ENCODE measurements at regions not wholly inside any gene's neighbourhood (a gene's known extent, or its start where the extent isn't known, plus 50 kb on each side); places are given as distances from the start of the nearest gene placed in this dataset.

DNA sequence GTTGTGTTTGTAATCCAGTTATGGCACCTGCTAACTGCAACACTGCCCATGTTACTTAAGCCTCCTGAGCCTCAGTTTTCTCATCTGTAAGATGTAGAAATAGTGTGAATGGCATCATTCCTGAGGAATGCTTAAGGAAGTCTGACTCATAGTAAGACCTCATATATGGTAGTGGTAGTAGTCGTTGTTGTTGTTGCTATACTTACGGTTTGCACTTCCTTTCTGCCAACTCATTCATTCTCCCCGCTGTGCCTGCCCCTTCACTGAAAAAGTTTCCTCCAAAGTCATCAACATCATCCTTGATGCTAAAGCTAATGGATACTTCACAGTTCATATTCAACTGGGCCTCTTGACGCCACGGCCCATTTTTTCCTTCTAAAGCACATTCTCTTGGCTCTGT, 54.2 kb upstream of the SPANXN3 start:
- no peaks in the 10 kb centered on the region for H3K79me2 ChIP-seq (replicated peaks; ENCODE audit: insufficient read depth)
- H3K36me3 Mint-ChIP-seq (ENCODE audit: low read depth) = no peaks in the 10 kb centered on the region
- no peak overlapping the region for H3K4me2 ChIP-seq
- H3K27me3 Mint-ChIP-seq (ENCODE audit: insufficient read depth, low read depth, poor library complexity) = no peaks in the 10 kb centered on the region
- H3K27ac Mint-ChIP-seq = no peak overlapping the region
- no peaks in the 10 kb centered on the region for H3K36me3 ChIP-seq (ENCODE audit: insufficient read depth)
- no peak overlapping the region for H3K4me3 ChIP-seq
- DNase-seq (ENCODE audit: low spot score) = no peak
- no peaks in the 10 kb centered on the region for H3K9me2 ChIP-seq (ENCODE audit: insufficient read depth)
- no peaks in the 10 kb centered on the region for H4K20me1 ChIP-seq (replicated peaks; ENCODE audit: insufficient read depth)
- H3K27me3 ChIP-seq (ENCODE audit: insufficient read depth) = no peaks in the 10 kb centered on the region
- H3K4me1 Mint-ChIP-seq = no peaks in the 10 kb centered on the region
- ATAC-seq = no peak
- no peak overlapping the region for H3K4me3 Mint-ChIP-seq
- no peaks in the 10 kb centered on the region for H3F3A ChIP-seq (replicated peaks; ENCODE audit: low read depth)
- peaks cover 38% of the 10 kb centered on the region for H3K9me3 Mint-ChIP-seq
- no peak overlapping the region for H2AFZ ChIP-seq
- no peaks in the 10 kb centered on the region for H3K4me1 ChIP-seq (ENCODE audit: insufficient read depth)
- no peak overlapping the region for H3K27ac ChIP-seq (ENCODE audit: low read depth)
- no peak for TF ChIP-seq EZH2 (IDR thresholded peaks at IDR 0.05; ENCODE audit: low read depth, unreplicated experiment)
- no peak for TF ChIP-seq NANOG (IDR thresholded peaks at IDR 0.05; ENCODE audit: borderline replicate concordance)
- TF ChIP-seq ZNF114 (CRISPR knock-in tag; IDR thresholded peaks at IDR 0.05) = no peak
- TF ChIP-seq, protein P1, sequence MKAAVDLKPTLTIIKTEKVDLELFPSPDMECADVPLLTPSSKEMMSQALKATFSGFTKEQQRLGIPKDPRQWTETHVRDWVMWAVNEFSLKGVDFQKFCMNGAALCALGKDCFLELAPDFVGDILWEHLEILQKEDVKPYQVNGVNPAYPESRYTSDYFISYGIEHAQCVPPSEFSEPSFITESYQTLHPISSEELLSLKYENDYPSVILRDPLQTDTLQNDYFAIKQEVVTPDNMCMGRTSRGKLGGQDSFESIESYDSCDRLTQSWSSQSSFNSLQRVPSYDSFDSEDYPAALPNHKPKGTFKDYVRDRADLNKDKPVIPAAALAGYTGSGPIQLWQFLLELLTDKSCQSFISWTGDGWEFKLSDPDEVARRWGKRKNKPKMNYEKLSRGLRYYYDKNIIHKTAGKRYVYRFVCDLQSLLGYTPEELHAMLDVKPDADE (IDR thresholded peaks at IDR 0.05) = no peak
- TF ChIP-seq, protein P2, sequence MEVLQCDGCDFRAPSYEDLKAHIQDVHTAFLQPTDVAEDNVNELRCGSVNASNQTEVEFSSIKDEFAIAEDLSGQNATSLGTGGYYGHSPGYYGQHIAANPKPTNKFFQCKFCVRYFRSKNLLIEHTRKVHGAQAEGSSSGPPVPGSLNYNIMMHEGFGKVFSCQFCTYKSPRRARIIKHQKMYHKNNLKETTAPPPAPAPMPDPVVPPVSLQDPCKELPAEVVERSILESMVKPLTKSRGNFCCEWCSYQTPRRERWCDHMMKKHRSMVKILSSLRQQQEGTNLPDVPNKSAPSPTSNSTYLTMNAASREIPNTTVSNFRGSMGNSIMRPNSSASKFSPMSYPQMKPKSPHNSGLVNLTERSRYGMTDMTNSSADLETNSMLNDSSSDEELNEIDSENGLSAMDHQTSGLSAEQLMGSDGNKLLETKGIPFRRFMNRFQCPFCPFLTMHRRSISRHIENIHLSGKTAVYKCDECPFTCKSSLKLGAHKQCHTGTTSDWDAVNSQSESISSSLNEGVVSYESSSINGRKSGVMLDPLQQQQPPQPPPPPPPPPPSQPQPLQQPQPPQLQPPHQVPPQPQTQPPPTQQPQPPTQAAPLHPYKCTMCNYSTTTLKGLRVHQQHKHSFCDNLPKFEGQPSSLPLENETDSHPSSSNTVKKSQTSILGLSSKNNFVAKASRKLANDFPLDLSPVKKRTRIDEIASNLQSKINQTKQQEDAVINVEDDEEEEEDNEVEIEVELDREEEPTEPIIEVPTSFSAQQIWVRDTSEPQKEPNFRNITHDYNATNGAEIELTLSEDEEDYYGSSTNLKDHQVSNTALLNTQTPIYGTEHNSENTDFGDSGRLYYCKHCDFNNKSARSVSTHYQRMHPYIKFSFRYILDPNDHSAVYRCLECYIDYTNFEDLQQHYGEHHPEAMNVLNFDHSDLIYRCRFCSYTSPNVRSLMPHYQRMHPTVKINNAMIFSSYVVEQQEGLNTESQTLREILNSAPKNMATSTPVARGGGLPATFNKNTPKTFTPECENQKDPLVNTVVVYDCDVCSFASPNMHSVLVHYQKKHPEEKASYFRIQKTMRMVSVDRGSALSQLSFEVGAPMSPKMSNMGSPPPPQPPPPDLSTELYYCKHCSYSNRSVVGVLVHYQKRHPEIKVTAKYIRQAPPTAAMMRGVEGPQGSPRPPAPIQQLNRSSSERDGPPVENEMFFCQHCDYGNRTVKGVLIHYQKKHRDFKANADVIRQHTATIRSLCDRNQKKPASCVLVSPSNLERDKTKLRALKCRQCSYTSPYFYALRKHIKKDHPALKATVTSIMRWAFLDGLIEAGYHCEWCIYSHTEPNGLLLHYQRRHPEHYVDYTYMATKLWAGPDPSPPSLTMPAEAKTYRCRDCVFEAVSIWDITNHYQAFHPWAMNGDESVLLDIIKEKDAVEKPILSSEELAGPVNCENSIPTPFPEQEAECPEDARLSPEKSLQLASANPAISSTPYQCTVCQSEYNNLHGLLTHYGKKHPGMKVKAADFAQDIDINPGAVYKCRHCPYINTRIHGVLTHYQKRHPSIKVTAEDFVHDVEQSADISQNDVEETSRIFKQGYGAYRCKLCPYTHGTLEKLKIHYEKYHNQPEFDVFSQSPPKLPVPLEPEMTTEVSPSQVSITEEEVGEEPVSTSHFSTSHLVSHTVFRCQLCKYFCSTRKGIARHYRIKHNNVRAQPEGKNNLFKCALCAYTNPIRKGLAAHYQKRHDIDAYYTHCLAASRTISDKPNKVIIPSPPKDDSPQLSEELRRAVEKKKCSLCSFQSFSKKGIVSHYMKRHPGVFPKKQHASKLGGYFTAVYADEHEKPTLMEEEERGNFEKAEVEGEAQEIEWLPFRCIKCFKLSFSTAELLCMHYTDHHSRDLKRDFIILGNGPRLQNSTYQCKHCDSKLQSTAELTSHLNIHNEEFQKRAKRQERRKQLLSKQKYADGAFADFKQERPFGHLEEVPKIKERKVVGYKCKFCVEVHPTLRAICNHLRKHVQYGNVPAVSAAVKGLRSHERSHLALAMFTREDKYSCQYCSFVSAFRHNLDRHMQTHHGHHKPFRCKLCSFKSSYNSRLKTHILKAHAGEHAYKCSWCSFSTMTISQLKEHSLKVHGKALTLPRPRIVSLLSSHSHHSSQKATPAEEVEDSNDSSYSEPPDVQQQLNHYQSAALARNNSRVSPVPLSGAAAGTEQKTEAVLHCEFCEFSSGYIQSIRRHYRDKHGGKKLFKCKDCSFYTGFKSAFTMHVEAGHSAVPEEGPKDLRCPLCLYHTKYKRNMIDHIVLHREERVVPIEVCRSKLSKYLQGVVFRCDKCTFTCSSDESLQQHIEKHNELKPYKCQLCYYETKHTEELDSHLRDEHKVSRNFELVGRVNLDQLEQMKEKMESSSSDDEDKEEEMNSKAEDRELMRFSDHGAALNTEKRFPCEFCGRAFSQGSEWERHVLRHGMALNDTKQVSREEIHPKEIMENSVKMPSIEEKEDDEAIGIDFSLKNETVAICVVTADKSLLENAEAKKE (CRISPR knock-in tag; IDR thresholded peaks at IDR 0.05) = no peak
- TF ChIP-seq ZNF331 (CRISPR knock-in tag; IDR thresholded peaks at IDR 0.05; ENCODE audit: low read depth) = no peak
- TF ChIP-seq, protein P3, sequence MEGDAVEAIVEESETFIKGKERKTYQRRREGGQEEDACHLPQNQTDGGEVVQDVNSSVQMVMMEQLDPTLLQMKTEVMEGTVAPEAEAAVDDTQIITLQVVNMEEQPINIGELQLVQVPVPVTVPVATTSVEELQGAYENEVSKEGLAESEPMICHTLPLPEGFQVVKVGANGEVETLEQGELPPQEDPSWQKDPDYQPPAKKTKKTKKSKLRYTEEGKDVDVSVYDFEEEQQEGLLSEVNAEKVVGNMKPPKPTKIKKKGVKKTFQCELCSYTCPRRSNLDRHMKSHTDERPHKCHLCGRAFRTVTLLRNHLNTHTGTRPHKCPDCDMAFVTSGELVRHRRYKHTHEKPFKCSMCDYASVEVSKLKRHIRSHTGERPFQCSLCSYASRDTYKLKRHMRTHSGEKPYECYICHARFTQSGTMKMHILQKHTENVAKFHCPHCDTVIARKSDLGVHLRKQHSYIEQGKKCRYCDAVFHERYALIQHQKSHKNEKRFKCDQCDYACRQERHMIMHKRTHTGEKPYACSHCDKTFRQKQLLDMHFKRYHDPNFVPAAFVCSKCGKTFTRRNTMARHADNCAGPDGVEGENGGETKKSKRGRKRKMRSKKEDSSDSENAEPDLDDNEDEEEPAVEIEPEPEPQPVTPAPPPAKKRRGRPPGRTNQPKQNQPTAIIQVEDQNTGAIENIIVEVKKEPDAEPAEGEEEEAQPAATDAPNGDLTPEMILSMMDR (conservative IDR thresholded peaks at IDR 0.05; ENCODE audit: low read depth in 2 of 2) = no peak
- TF ChIP-seq, protein P4, sequence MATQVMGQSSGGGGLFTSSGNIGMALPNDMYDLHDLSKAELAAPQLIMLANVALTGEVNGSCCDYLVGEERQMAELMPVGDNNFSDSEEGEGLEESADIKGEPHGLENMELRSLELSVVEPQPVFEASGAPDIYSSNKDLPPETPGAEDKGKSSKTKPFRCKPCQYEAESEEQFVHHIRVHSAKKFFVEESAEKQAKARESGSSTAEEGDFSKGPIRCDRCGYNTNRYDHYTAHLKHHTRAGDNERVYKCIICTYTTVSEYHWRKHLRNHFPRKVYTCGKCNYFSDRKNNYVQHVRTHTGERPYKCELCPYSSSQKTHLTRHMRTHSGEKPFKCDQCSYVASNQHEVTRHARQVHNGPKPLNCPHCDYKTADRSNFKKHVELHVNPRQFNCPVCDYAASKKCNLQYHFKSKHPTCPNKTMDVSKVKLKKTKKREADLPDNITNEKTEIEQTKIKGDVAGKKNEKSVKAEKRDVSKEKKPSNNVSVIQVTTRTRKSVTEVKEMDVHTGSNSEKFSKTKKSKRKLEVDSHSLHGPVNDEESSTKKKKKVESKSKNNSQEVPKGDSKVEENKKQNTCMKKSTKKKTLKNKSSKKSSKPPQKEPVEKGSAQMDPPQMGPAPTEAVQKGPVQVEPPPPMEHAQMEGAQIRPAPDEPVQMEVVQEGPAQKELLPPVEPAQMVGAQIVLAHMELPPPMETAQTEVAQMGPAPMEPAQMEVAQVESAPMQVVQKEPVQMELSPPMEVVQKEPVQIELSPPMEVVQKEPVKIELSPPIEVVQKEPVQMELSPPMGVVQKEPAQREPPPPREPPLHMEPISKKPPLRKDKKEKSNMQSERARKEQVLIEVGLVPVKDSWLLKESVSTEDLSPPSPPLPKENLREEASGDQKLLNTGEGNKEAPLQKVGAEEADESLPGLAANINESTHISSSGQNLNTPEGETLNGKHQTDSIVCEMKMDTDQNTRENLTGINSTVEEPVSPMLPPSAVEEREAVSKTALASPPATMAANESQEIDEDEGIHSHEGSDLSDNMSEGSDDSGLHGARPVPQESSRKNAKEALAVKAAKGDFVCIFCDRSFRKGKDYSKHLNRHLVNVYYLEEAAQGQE (IDR thresholded peaks at IDR 0.05; ENCODE audit: unreplicated experiment) = no peak
- no peak for TF ChIP-seq JUNB (IDR thresholded peaks at IDR 0.05; ENCODE audit: unreplicated experiment)
- TF ChIP-seq CREB1 (CRISPR knock-in tag; IDR thresholded peaks at IDR 0.05; ENCODE audit: low read depth) = no peak
- no peak for TF ChIP-seq POLR2AphosphoS5 (IDR thresholded peaks at IDR 0.05; ENCODE audit: low read depth)
- TF ChIP-seq STAT1 (IDR thresholded peaks at IDR 0.05; ENCODE audit: unreplicated experiment) = no peak
- TF ChIP-seq EZH2phosphoT487 (IDR thresholded peaks at IDR 0.05; ENCODE audit: unreplicated experiment) = no peak

Data from GM23338 (cell line).